ENCODE measurements at regions not wholly inside any gene's neighbourhood (a gene's known extent, or its start where the extent isn't known, plus 50 kb on each side); places are given as distances from the start of the nearest gene placed in this dataset.

- no peak for DNase-seq (ENCODE audit: low read depth in 1 of 2, low spot score in 1 of 2)
- TF ChIP-seq JUND (IDR thresholded peaks at IDR 0.05; ENCODE audit: low read depth), result no peak
- in situ Hi-C loops (cut with HindIII; ENCODE audit: low pct_unique_long_range_greater_than_20kb, low sequenced_read_pairs), result no loop called here
Observed at GRCh38 chr1:57672346-57673140, 248.7 kb upstream of the DAB1 start.

GRCh38 chr1:57671750-57672149 is 247.9 kb upstream of the DAB1 start:
- no peak for TF ChIP-seq JUND (IDR thresholded peaks at IDR 0.05; ENCODE audit: low read depth)
- no peak for DNase-seq (ENCODE audit: low read depth in 1 of 2, low spot score in 1 of 2)
- in situ Hi-C loops (cut with HindIII; ENCODE audit: low pct_unique_long_range_greater_than_20kb, low sequenced_read_pairs), result no loop called here

DNA sequence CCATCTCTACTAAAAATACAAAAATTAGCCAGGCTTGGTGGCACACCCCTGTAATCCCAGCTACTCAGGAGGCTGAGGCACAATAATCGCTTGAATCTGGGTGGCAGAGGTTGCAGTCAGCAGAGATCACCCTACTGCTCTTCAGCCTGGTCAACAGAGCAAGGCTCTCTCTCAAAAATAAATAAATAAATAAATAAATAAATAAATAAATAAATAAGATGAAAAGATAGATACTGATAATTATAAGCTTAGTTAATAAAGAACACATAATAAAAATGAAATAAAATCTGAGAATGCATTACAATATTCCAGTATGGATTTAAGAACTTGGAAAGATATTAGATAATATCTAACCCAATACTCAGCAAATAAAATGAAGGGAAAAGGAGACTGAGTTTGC is 235.9 kb upstream of the DAB1 start:
- in situ Hi-C loops (cut with HindIII; ENCODE audit: low pct_unique_long_range_greater_than_20kb, low sequenced_read_pairs), result no loop called here
- DNase-seq (ENCODE audit: low read depth in 1 of 2, low spot score in 1 of 2), result no peak
- no peak for TF ChIP-seq JUND (IDR thresholded peaks at IDR 0.05; ENCODE audit: low read depth)

DNA sequence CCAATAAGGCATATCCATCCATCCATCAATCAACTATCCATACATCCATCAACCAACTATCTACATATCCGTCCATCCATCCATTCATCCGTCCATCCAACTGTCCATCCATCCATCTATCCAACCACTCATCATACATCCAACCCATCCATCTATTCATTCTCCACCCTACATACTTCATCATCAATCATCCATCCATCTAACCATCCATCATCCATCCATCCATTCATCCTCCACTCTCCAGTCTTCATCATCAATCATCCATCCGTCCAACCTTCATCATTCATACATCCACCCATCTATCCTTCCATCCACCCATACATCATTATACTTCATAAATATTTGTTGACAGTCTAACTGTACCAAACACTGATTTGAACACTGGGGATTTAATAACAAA is 231.3 kb upstream of the DAB1 start:
- TF ChIP-seq JUND (IDR thresholded peaks at IDR 0.05; ENCODE audit: low read depth), result no peak
- no peak for DNase-seq (ENCODE audit: low read depth in 1 of 2, low spot score in 1 of 2)
- in situ Hi-C loops (cut with HindIII; ENCODE audit: low pct_unique_long_range_greater_than_20kb, low sequenced_read_pairs), result no loop called here

GRCh38 chr1:57644667-57645066 is 220.8 kb upstream of the DAB1 start:
- no peak for TF ChIP-seq JUND (IDR thresholded peaks at IDR 0.05; ENCODE audit: low read depth)
- no peak for DNase-seq (ENCODE audit: low read depth in 1 of 2, low spot score in 1 of 2)
- in situ Hi-C loops (cut with HindIII; ENCODE audit: low pct_unique_long_range_greater_than_20kb, low sequenced_read_pairs), result no loop called here

- in situ Hi-C loops (cut with HindIII; ENCODE audit: low pct_unique_long_range_greater_than_20kb, low sequenced_read_pairs), result no loop called here
- TF ChIP-seq JUND (IDR thresholded peaks at IDR 0.05; ENCODE audit: low read depth), result no peak
- DNase-seq (ENCODE audit: low read depth in 1 of 2, low spot score in 1 of 2), result no peak
Observed at GRCh38 chr1:57638239-57638638, 214.4 kb upstream of the DAB1 start.

GRCh38 chr1:57637155-57637554 is 213.3 kb upstream of the DAB1 start:
- in situ Hi-C loops (cut with HindIII; ENCODE audit: low pct_unique_long_range_greater_than_20kb, low sequenced_read_pairs), result no loop called here
- no peak for TF ChIP-seq JUND (IDR thresholded peaks at IDR 0.05; ENCODE audit: low read depth)
- DNase-seq (ENCODE audit: low read depth in 1 of 2, low spot score in 1 of 2), result no peak

- no peak for DNase-seq (ENCODE audit: low read depth in 1 of 2, low spot score in 1 of 2)
- in situ Hi-C loops (cut with HindIII; ENCODE audit: low pct_unique_long_range_greater_than_20kb, low sequenced_read_pairs), result no loop called here
- TF ChIP-seq JUND (IDR thresholded peaks at IDR 0.05; ENCODE audit: low read depth), result no peak
Observed at GRCh38 chr1:57633881-57634280, 210.0 kb upstream of the DAB1 start.

DNA sequence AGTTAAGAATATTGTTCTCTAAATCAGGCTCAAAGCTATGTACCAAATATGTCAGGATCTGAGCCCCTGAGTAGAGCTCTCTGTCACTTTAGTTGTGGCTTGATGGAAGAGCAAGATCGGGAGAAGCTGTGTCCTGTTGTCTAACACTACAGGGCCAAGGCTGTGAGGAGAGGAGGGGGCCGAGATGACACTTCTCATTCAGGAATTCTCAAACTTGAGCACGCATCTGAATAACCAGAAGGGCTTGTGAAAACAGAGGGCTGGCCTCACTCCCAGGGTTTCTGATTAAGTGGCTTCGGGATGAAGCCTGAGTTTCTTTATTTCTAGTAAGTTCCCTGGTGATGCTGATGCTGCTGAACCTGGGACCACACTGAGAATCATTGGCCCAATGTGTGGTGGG is 209.2 kb upstream of the DAB1 start:
- no peak for TF ChIP-seq JUND (IDR thresholded peaks at IDR 0.05; ENCODE audit: low read depth)
- in situ Hi-C loops (cut with HindIII; ENCODE audit: low pct_unique_long_range_greater_than_20kb, low sequenced_read_pairs), result no loop called here
- DNase-seq (ENCODE audit: low read depth in 1 of 2, low spot score in 1 of 2), result no peak

- TF ChIP-seq JUND (IDR thresholded peaks at IDR 0.05; ENCODE audit: low read depth), result no peak
- in situ Hi-C loops (cut with HindIII; ENCODE audit: low pct_unique_long_range_greater_than_20kb, low sequenced_read_pairs), result no loop called here
- DNase-seq (ENCODE audit: low read depth in 1 of 2, low spot score in 1 of 2), result no peak
Observed at GRCh38 chr1:57632401-57632800, 208.5 kb upstream of the DAB1 start.

DNA sequence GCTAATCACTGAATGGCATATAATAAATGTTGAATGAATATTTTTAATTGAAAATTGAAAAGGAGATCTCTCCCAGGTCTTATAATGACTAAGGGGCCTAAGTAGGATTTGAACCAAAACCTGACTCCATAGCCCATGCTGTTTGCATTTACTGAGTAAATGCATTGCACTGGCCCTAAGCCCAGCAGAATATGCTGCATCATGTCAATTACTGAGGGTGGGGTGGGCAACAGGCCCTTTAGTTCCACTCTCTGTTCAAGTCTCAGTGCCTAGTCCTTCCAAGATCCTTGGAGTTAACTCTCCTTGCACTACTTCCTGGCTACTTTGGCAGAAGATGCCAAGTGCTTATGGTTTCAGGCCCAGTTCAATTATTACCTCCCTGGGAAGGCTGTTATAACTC is 203.8 kb upstream of the DAB1 start:
- in situ Hi-C loops (cut with HindIII; ENCODE audit: low pct_unique_long_range_greater_than_20kb, low sequenced_read_pairs), result no loop called here
- no peak for DNase-seq (ENCODE audit: low read depth in 1 of 2, low spot score in 1 of 2)
- no peak for TF ChIP-seq JUND (IDR thresholded peaks at IDR 0.05; ENCODE audit: low read depth)

- no peak for TF ChIP-seq JUND (IDR thresholded peaks at IDR 0.05; ENCODE audit: low read depth)
- in situ Hi-C loops (cut with HindIII; ENCODE audit: low pct_unique_long_range_greater_than_20kb, low sequenced_read_pairs), result no loop called here
- DNase-seq (ENCODE audit: low read depth in 1 of 2, low spot score in 1 of 2), result no peak
Observed at GRCh38 chr1:57623791-57624538, 200.1 kb upstream of the DAB1 start.

- no peak for TF ChIP-seq JUND (IDR thresholded peaks at IDR 0.05; ENCODE audit: low read depth)
- in situ Hi-C loops (cut with HindIII; ENCODE audit: low pct_unique_long_range_greater_than_20kb, low sequenced_read_pairs), result no loop called here
- DNase-seq (ENCODE audit: low read depth in 1 of 2, low spot score in 1 of 2), result no peak
Observed at GRCh38 chr1:57623039-57623790, 199.4 kb upstream of the DAB1 start.
